ENCODE measurements at regions not wholly inside any gene's neighbourhood (a gene's known extent, or its start where the extent isn't known, plus 50 kb on each side); places are given as distances from the start of the nearest gene placed in this dataset.
A peak's percentile ranks its signal among the peaks of the same experiment; 100 is the strongest.

DNA sequence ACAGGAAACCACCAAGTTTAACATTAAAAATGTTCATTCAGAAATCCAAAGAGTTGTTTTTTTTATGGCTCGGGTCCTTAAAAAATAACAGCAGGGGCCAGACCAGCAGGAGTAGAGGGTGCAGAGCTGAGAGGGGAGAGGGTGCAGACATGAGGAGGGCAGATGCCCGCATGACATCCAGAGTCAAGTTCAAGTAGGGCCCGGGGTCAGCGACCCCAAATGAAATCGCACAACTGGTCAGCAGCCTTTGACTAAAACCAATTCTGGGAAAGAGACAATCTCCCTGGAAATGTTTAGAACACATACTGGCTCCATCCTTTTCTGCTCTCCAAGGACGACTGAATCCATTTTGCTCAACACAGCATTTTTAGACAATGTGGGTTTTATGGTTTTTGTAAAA, 297.5 kb downstream of the FGFR2 start:
- Mint-ChIP-seq H3K27ac (no peak overlapping the region), H3K9me3 (no peaks in the 10 kb centered on the region), H3K4me1 (no peaks in the 10 kb centered on the region), H3K4me3 (no peak overlapping the region), H3K36me3 (ENCODE audit: low read depth) (no peaks in the 10 kb centered on the region), H3K27me3 (ENCODE audit: low read depth) (peaks cover 22% of the 10 kb centered on the region)
- TF ChIP-seq, protein P1, sequence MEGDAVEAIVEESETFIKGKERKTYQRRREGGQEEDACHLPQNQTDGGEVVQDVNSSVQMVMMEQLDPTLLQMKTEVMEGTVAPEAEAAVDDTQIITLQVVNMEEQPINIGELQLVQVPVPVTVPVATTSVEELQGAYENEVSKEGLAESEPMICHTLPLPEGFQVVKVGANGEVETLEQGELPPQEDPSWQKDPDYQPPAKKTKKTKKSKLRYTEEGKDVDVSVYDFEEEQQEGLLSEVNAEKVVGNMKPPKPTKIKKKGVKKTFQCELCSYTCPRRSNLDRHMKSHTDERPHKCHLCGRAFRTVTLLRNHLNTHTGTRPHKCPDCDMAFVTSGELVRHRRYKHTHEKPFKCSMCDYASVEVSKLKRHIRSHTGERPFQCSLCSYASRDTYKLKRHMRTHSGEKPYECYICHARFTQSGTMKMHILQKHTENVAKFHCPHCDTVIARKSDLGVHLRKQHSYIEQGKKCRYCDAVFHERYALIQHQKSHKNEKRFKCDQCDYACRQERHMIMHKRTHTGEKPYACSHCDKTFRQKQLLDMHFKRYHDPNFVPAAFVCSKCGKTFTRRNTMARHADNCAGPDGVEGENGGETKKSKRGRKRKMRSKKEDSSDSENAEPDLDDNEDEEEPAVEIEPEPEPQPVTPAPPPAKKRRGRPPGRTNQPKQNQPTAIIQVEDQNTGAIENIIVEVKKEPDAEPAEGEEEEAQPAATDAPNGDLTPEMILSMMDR (IDR thresholded peaks at IDR 0.05; ENCODE audit: unreplicated experiment in 3 of 3), result no peak

DNA sequence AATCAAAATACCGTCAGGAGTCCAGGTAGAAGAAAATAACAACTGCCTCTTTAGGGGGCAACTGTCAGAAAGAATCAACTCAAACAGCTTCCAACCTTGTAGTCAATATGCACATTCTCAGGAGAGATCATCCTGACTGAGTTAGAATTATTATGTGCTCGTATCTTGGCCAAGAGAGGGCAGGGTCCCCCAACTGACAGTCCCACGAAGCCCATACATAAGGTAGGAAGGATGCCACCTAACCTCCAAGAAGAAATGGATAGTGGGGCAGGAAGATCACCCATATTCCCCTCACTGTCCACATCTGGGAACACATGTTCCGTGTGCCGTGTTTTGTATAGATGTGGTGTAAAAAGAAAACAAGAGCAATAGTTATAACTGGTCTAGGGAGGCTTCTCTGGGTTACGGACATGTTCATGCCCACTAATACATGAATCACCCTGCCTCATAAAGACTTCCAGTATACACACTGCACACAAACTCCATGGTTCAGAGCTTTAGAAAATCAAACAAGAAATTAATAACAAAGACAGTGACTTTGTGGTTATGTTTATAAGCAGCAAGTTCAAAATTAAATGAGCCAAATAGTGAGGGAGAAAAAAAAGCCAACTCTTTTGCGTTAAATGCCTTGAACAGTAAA, 295.6 kb downstream of the FGFR2 start:
- Mint-ChIP-seq H3K27ac (peak overlapping the region in 1 of 3 experiments; percentile 28), H3K4me1 (no peaks in the 10 kb centered on the region), H3K27me3 (ENCODE audit: low read depth) (peaks cover 29% of the 10 kb centered on the region), H3K36me3 (ENCODE audit: low read depth) (no peaks in the 10 kb centered on the region), H3K9me3 (no peaks in the 10 kb centered on the region), H3K4me3 (no peak overlapping the region)
- TF ChIP-seq, protein P1 (IDR thresholded peaks at IDR 0.05; ENCODE audit: unreplicated experiment in 3 of 3), result no peak

DNA sequence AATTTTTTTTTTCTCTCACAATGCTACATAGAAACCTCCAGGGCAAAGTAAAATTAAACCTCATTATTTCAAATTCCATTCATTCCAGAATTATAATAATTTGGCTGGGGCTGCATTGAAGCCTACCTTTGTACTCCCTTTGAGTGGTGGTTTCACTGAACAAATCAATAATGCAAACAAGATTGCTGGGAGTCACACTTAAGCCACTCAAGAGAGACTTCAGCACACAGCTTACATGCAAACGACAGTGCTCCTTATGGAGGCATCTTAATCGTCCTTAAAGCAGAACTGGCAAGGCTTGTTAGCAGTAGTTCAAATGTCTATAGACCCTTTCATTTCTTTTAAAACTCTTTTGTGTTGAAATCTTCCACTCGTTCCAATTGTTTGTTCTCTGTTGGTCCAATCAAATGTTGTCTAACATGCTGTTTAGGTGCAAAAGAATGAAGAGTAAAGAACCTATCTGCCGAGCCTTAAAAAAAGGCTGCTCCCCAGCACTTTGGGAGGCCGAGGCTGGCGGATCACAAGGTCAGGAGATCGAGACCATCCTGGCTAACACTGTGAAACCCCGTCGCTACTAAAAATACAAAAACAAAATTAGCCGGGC, 294.9 kb downstream of the FGFR2 start:
- no peak overlapping the region for H3K4me3 Mint-ChIP-seq
- peaks cover 29% of the 10 kb centered on the region for H3K27me3 Mint-ChIP-seq (ENCODE audit: low read depth)
- no peaks in the 10 kb centered on the region for H3K9me3 Mint-ChIP-seq
- H3K36me3 Mint-ChIP-seq (ENCODE audit: low read depth), result no peaks in the 10 kb centered on the region
- TF ChIP-seq, protein P1 (IDR thresholded peaks at IDR 0.05; ENCODE audit: unreplicated experiment in 3 of 3), result no peak
- H3K4me1 Mint-ChIP-seq, result peaks cover 4% of the 10 kb centered on the region
- H3K27ac Mint-ChIP-seq, result peak overlapping the region in 1 of 3 experiments; percentile 28

DNA sequence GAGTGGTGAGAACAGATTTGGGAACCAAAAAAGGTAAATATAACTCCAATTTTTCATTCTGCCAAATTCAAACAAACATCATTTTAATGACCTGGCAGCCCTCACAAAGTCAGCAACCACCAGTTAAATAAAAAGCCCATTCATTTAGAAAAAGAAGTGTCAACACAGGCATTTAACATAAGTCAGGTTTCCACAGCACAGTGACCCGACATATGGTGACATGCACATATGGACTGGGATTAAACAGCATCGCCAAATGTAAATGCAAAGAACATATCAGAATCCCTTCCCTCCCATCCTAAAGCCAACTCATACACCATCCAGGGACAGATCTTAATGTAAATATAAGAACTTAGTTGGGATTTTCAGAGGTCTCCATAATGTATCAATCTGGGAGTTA, 293.2 kb downstream of the FGFR2 start:
- Mint-ChIP-seq H3K27ac (no peak overlapping the region), H3K4me3 (no peak overlapping the region), H3K27me3 (ENCODE audit: low read depth) (peaks cover 21% of the 10 kb centered on the region), H3K4me1 (peaks cover 16% of the 10 kb centered on the region), H3K36me3 (ENCODE audit: low read depth) (no peaks in the 10 kb centered on the region), H3K9me3 (peaks cover 4% of the 10 kb centered on the region)
- TF ChIP-seq, protein P1 (IDR thresholded peaks at IDR 0.05; ENCODE audit: unreplicated experiment in 3 of 3), result no peak

DNA sequence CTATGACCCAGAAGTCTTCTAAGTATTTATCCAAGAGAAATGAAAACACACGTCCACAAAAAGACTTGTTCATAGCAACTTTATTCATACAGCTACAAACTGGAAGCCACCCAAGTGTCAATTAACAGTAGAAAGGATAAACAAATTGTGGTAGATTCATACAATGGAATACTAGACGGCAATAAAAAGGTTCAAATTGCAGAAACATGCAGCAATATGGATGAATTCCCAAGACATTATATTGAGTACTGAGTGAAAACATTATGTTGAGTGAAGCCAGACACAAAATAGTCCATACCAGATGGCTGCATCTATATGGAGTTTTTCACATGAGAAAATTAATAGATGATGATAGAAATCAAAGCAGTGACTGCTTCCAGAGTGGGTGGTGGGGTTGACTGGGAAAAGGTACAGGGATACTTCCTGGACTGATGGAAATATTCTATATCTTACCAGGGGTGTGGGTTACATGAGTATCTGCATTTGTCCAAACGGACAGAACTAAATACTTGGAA, 292.0 kb downstream of the FGFR2 start:
- peaks cover 21% of the 10 kb centered on the region for H3K4me1 Mint-ChIP-seq
- H3K4me3 Mint-ChIP-seq, result no peak overlapping the region
- peaks cover 17% of the 10 kb centered on the region for H3K27me3 Mint-ChIP-seq (ENCODE audit: low read depth)
- TF ChIP-seq, protein P1 (IDR thresholded peaks at IDR 0.05; ENCODE audit: unreplicated experiment in 3 of 3), result no peak
- H3K36me3 Mint-ChIP-seq (ENCODE audit: low read depth), result no peaks in the 10 kb centered on the region
- H3K27ac Mint-ChIP-seq, result no peak overlapping the region
- H3K9me3 Mint-ChIP-seq, result peaks cover 4% of the 10 kb centered on the region

Measured in nephron (organoid).